PC-9 (cell line): ENCODE measurements at regions not wholly inside any gene's neighbourhood (a gene's known extent, or its start where the extent isn't known, plus 50 kb on each side); places are given as distances from the start of the nearest gene placed in this dataset.
"Not testable (repeated sequence)": the region's sequence is repeated elsewhere in the genome, so short reads cannot be mapped to it uniquely, and the experiment has no call there.

Experiments
- BruUV-seq: library from RNA; stranded (reverse); fragments of 400-500 nt; replicated peaks from 2 replicates; lab custom pipeline; 2021; lab: Mats Ljungman, UMichigan
- CTCF ChIA-PET: fragments of 300-600 bp; sonication (Branson Sonifier 250); formaldehyde crosslinking; loops from one replicate; lab custom pipeline; 2022; ENCODE audit warnings: antibody characterized with exemption; lab: Charles Lee
- POLR2A ChIA-PET: fragments of 300-600 bp; sonication (Branson Sonifier 250); formaldehyde crosslinking; loops from one replicate; lab custom pipeline; 2022; ENCODE audit warnings: antibody characterized with exemption; ENCODE audit not compliant: unreplicated experiment; lab: Charles Lee
- DNase-seq, 2 experiments: peaks; one replicate each; pipeline versions ENCODE4 v3.0.0 to v3.0.0-alpha.2; 2015 to 2022; ENCODE audit warnings: mixed read lengths in 1 of 2
- H2AFZ ChIP-seq: fragments of 200-600 bp; sonication (generic); 2 replicates; pipeline ENCODE4 v1.8.1; 2017; ENCODE audit warnings: antibody characterized with exemption
- H3F3A ChIP-seq: fragments of 200-600 bp; sonication (generic); 2 replicates; pipeline ENCODE4 v1.8.1; 2017; ENCODE audit warnings: antibody characterized with exemption, mild to moderate bottlenecking, low read depth; ENCODE audit not compliant: insufficient read depth
- H3K27ac ChIP-seq: fragments of 200-600 bp; sonication (generic); 2 replicates; pipeline ENCODE4 v1.6.1; 2016; ENCODE audit warnings: mixed run types
- H3K27me3 ChIP-seq: fragments of 200-600 bp; sonication (generic); 2 replicates; pipeline ENCODE4 v1.6.1; 2016; ENCODE audit warnings: low read depth, mixed run types; ENCODE audit not compliant: insufficient read depth
- H3K36me3 ChIP-seq: fragments of 200-600 bp; sonication (generic); 2 replicates; pipeline ENCODE4 v1.6.1; 2016; ENCODE audit warnings: low read depth, mixed run types
- H3K4me1 ChIP-seq: fragments of 200-600 bp; sonication (generic); replicated peaks from 2 replicates; pipeline ENCODE4 v1.6.1; 2016; ENCODE audit warnings: mixed run types; ENCODE audit not compliant: insufficient read depth
- H3K4me2 ChIP-seq: fragments of 200-600 bp; sonication (generic); 2 replicates; pipeline ENCODE4 v1.6.1; 2017; ENCODE audit warnings: mixed run types
- H3K4me3 ChIP-seq: fragments of 200-600 bp; sonication (generic); 2 replicates; pipeline ENCODE4 v1.6.1; 2016; ENCODE audit warnings: mixed run types
- H3K79me2 ChIP-seq: fragments of 200-600 bp; sonication (generic); 2 replicates; pipeline ENCODE4 v1.6.1; 2017; ENCODE audit warnings: low read depth, mixed run types
- H3K9me2 ChIP-seq: fragments of 200-600 bp; sonication (generic); 2 replicates; pipeline ENCODE4 v1.8.1; 2017; ENCODE audit warnings: mild to moderate bottlenecking; ENCODE audit not compliant: insufficient read depth
- H3K9me3 ChIP-seq: fragments of 200-600 bp; sonication (generic); 2 replicates; pipeline ENCODE4 v1.8.1; 2016; ENCODE audit warnings: low read depth; ENCODE audit not compliant: insufficient read depth
- H4K20me1 ChIP-seq: fragments of 200-600 bp; sonication (generic); 2 replicates; pipeline ENCODE4 v1.8.1; 2017; ENCODE audit not compliant: insufficient read depth
- intact Hi-C: fragments of 100-400 bp; cut with micrococcal nuclease; formaldehyde crosslinking; loops from one replicate; pipeline ENCODE4 v1.10.0; 2022; ENCODE audit not compliant: unreplicated experiment

GRCh38 chr6:57792720-57793397 lies 475.4 kb downstream of the PRIM2 start:
- H3K9me2 ChIP-seq, H3K36me3 ChIP-seq, H3K27me3 ChIP-seq, intact Hi-C loops, DNase-seq, H3K4me1 ChIP-seq, CTCF ChIA-PET, H3K79me2 ChIP-seq, H3F3A ChIP-seq, H3K4me3 ChIP-seq, BruUV-seq, POLR2A ChIA-PET, H3K27ac ChIP-seq, H3K4me2 ChIP-seq, H4K20me1 ChIP-seq, H2AFZ ChIP-seq, H3K9me3 ChIP-seq: not testable (repeated sequence)

- CTCF ChIA-PET, H3K79me2 ChIP-seq, H4K20me1 ChIP-seq, intact Hi-C loops, H3F3A ChIP-seq, H3K36me3 ChIP-seq, H3K27ac ChIP-seq, H3K9me2 ChIP-seq, H3K4me2 ChIP-seq, H2AFZ ChIP-seq, H3K4me3 ChIP-seq, H3K27me3 ChIP-seq, DNase-seq, POLR2A ChIA-PET, H3K4me1 ChIP-seq, H3K9me3 ChIP-seq, BruUV-seq: not testable (repeated sequence)
Measured at GRCh38 chr6:57793398-57793762, 475.9 kb downstream of the PRIM2 start.

- H3K27ac ChIP-seq, intact Hi-C loops, H2AFZ ChIP-seq, H3K4me1 ChIP-seq, H3K4me3 ChIP-seq, POLR2A ChIA-PET, H4K20me1 ChIP-seq, H3K79me2 ChIP-seq, DNase-seq, BruUV-seq, H3K9me3 ChIP-seq, H3K36me3 ChIP-seq, H3K4me2 ChIP-seq, CTCF ChIA-PET, H3K9me2 ChIP-seq, H3K27me3 ChIP-seq: not testable (repeated sequence)
- H3F3A ChIP-seq, result peaks cover 12% of the 10 kb centered on the region; the same call in 1 of the 2 replicates
Measured at GRCh38 chr6:57799703-57800479, 482.5 kb downstream of the PRIM2 start.

GRCh38 chr6:57808581-57808980 lies 491.2 kb downstream of the PRIM2 start:
- POLR2A ChIA-PET, H3K4me2 ChIP-seq, H3K36me3 ChIP-seq, intact Hi-C loops, H3K27ac ChIP-seq, H3K4me3 ChIP-seq, DNase-seq, H2AFZ ChIP-seq, H3K4me1 ChIP-seq, H4K20me1 ChIP-seq, H3K9me2 ChIP-seq, CTCF ChIA-PET, H3K79me2 ChIP-seq, H3K9me3 ChIP-seq, BruUV-seq: not testable (repeated sequence)
- Histone ChIP-seq H3F3A (peaks cover 10% of the 10 kb centered on the region; the same call in 1 of the 2 replicates), H3K27me3 (peaks cover 22% of the 10 kb centered on the region)

GRCh38 chr6:57809454-57809853 lies 492.0 kb downstream of the PRIM2 start:
- H3F3A ChIP-seq, H3K4me2 ChIP-seq, H4K20me1 ChIP-seq, H2AFZ ChIP-seq, BruUV-seq, POLR2A ChIA-PET, H3K36me3 ChIP-seq, H3K79me2 ChIP-seq, H3K4me3 ChIP-seq, H3K27ac ChIP-seq, intact Hi-C loops, H3K9me2 ChIP-seq, CTCF ChIA-PET, H3K4me1 ChIP-seq, H3K9me3 ChIP-seq, DNase-seq: not testable (repeated sequence)
- H3K27me3 ChIP-seq, result peaks cover 22% of the 10 kb centered on the region

GRCh38 chr6:57813271-57814075 lies 496.0 kb downstream of the PRIM2 start:
- H2AFZ ChIP-seq, BruUV-seq, H3K9me2 ChIP-seq, intact Hi-C loops, H4K20me1 ChIP-seq, H3K4me2 ChIP-seq, H3K4me1 ChIP-seq, CTCF ChIA-PET, H3K36me3 ChIP-seq, H3K79me2 ChIP-seq, H3K4me3 ChIP-seq, H3F3A ChIP-seq, POLR2A ChIA-PET, DNase-seq, H3K9me3 ChIP-seq, H3K27ac ChIP-seq: not testable (repeated sequence)
- H3K27me3 ChIP-seq, result peaks cover 19% of the 10 kb centered on the region

- H4K20me1 ChIP-seq, POLR2A ChIA-PET, BruUV-seq, H3K27me3 ChIP-seq, H3K4me1 ChIP-seq, H3F3A ChIP-seq, H3K4me2 ChIP-seq, H3K79me2 ChIP-seq, H3K4me3 ChIP-seq, H2AFZ ChIP-seq, intact Hi-C loops, DNase-seq, H3K9me2 ChIP-seq, H3K27ac ChIP-seq, H3K9me3 ChIP-seq, H3K36me3 ChIP-seq, CTCF ChIA-PET: not testable (repeated sequence)
Measured at GRCh38 chr6:57815826-57816225, 498.4 kb downstream of the PRIM2 start.
